Nephron (organoid): ENCODE measurements at regions not wholly inside any gene's neighbourhood (a gene's known extent, or its start where the extent isn't known, plus 50 kb on each side); places are given as distances from the start of the nearest gene placed in this dataset.

ENCODE experiments used
- H3K27ac Mint-ChIP-seq, 3 experiments: 2 replicates each; pipeline ENCODE4 v1.8.0; 2020; ENCODE audit warnings: mixed read lengths in 3 of 3, mild to moderate bottlenecking in 2 of 3, moderate library complexity in 1 of 3
- H3K27me3 Mint-ChIP-seq: 2 replicates; pipeline ENCODE4 v1.8.0; 2021; ENCODE audit warnings: low read depth, mild to moderate bottlenecking, moderate library complexity, mixed read lengths
- H3K36me3 Mint-ChIP-seq: 2 replicates; pipeline ENCODE4 v1.8.0; 2020; ENCODE audit warnings: low read depth, mixed read lengths
- H3K4me1 Mint-ChIP-seq: 2 replicates; pipeline ENCODE4 v1.8.0; 2020; ENCODE audit warnings: mixed read lengths
- H3K4me3 Mint-ChIP-seq, 3 experiments: 2 replicates each; pipeline ENCODE4 v1.8.0; 2020; ENCODE audit warnings: mild to moderate bottlenecking in 3 of 3, mixed read lengths in 3 of 3, moderate library complexity in 2 of 3
- H3K9me3 Mint-ChIP-seq: 2 replicates; pipeline ENCODE4 v1.8.0; 2020; ENCODE audit warnings: mixed read lengths
- CTCF ChIP-seq, 3 experiments: fragments of 200-600 bp; sonication (generic); IDR thresholded peaks; one replicate each; pipeline ENCODE4 v1.5.0; 2021; ENCODE audit warnings: antibody characterized with exemption in 3 of 3; ENCODE audit not compliant: unreplicated experiment in 3 of 3

- H3K36me3 Mint-ChIP-seq, result no peaks in the 10 kb centered on the region
- no peaks in the 10 kb centered on the region for H3K4me1 Mint-ChIP-seq
- H3K27me3 Mint-ChIP-seq, result no peaks in the 10 kb centered on the region
- TF ChIP-seq CTCF (IDR thresholded peaks at IDR 0.05; ENCODE audit: unreplicated experiment in 3 of 3), result no peak
- H3K4me3 Mint-ChIP-seq, result no peak overlapping the region
- no peaks in the 10 kb centered on the region for H3K9me3 Mint-ChIP-seq
- no peak overlapping the region for H3K27ac Mint-ChIP-seq
Measured at GRCh38 chr5:164481270-164481669, 975.9 kb downstream of the MAT2B start.

- Mint-ChIP-seq H3K36me3 (no peaks in the 10 kb centered on the region), H3K4me3 (no peak overlapping the region), H3K4me1 (no peaks in the 10 kb centered on the region), H3K27ac (no peak overlapping the region), H3K27me3 (no peaks in the 10 kb centered on the region), H3K9me3 (no peaks in the 10 kb centered on the region)
- TF ChIP-seq CTCF (IDR thresholded peaks at IDR 0.05; ENCODE audit: unreplicated experiment in 3 of 3), result no peak
Measured at GRCh38 chr5:164482351-164482750, 976.9 kb downstream of the MAT2B start.

- no peaks in the 10 kb centered on the region for H3K36me3 Mint-ChIP-seq
- no peak for TF ChIP-seq CTCF (IDR thresholded peaks at IDR 0.05; ENCODE audit: unreplicated experiment in 3 of 3)
- no peak overlapping the region for H3K4me3 Mint-ChIP-seq
- no peaks in the 10 kb centered on the region for H3K27me3 Mint-ChIP-seq
- H3K9me3 Mint-ChIP-seq, result peaks cover 9% of the 10 kb centered on the region
- no peak overlapping the region for H3K27ac Mint-ChIP-seq
- no peaks in the 10 kb centered on the region for H3K4me1 Mint-ChIP-seq
Measured at GRCh38 chr5:164484948-164485347, 979.5 kb downstream of the MAT2B start.

GRCh38 chr5:164487939-164488338, 982.5 kb downstream of the MAT2B start:
- TF ChIP-seq CTCF (IDR thresholded peaks at IDR 0.05; ENCODE audit: unreplicated experiment in 3 of 3), result no peak
- H3K9me3 Mint-ChIP-seq, result peaks cover 13% of the 10 kb centered on the region
- H3K4me3 Mint-ChIP-seq, result no peak overlapping the region
- H3K4me1 Mint-ChIP-seq, result no peaks in the 10 kb centered on the region
- no peaks in the 10 kb centered on the region for H3K36me3 Mint-ChIP-seq
- no peaks in the 10 kb centered on the region for H3K27me3 Mint-ChIP-seq
- H3K27ac Mint-ChIP-seq, result no peak overlapping the region

- Mint-ChIP-seq H3K36me3 (no peaks in the 10 kb centered on the region), H3K27me3 (no peaks in the 10 kb centered on the region), H3K4me3 (no peak overlapping the region), H3K4me1 (no peaks in the 10 kb centered on the region), H3K9me3 (peaks cover 3% of the 10 kb centered on the region), H3K27ac (no peak overlapping the region)
- TF ChIP-seq CTCF (IDR thresholded peaks at IDR 0.05; ENCODE audit: unreplicated experiment in 3 of 3), result no peak
Measured at GRCh38 chr5:164497311-164498064, 992.1 kb downstream of the MAT2B start.

- Mint-ChIP-seq H3K36me3 (no peaks in the 10 kb centered on the region), H3K4me3 (no peak overlapping the region), H3K27me3 (no peaks in the 10 kb centered on the region), H3K9me3 (no peaks in the 10 kb centered on the region), H3K27ac (no peak overlapping the region), H3K4me1 (no peaks in the 10 kb centered on the region)
- no peak for TF ChIP-seq CTCF (IDR thresholded peaks at IDR 0.05; ENCODE audit: unreplicated experiment in 3 of 3)
Measured at GRCh38 chr5:164498438-164498837, 993.0 kb downstream of the MAT2B start.
